IMR-90 (cell line): ENCODE measurements at regions not wholly inside any gene's neighbourhood (a gene's known extent, or its start where the extent isn't known, plus 50 kb on each side); places are given as distances from the start of the nearest gene placed in this dataset.

Experiments
- ATAC-seq: fragments of 200-7000 bp; cut with Tn5 transposase; 2 replicates; pipeline ENCODE4 v1.9.1; 2020; ENCODE audit warnings: low read depth, mild to moderate bottlenecking, moderate library complexity
- BruUV-seq: library from RNA; stranded (reverse); fragments of 400-500 nt; replicated peaks from 2 replicates; lab custom pipeline; 2021; lab: Mats Ljungman, UMichigan
- CTCF ChIA-PET: fragments of 300-600 bp; formaldehyde crosslinking; extraction: SDS; loops from one replicate; lab custom pipeline; 2021; ENCODE audit warnings: antibody characterized with exemption; lab: Yijun Ruan, JAX
- POLR2A ChIA-PET: fragments of 300-600 bp; sonication (Branson Sonifier 250); formaldehyde crosslinking; loops from one replicate; lab custom pipeline; 2022; ENCODE audit warnings: antibody characterized with exemption; ENCODE audit not compliant: unreplicated experiment; lab: Charles Lee
- DNase-seq: peaks from one replicate; pipeline ENCODE4 v3.0.0; 2013
- H2AFZ ChIP-seq: replicated peaks from 2 replicates; pipeline ENCODE3; 2013; ENCODE audit warnings: low read length, mild to moderate bottlenecking; ENCODE audit not compliant: poor library complexity
- H2AK5ac ChIP-seq: 2 replicates; pipeline ENCODE4 v1.6.1; 2013; ENCODE audit warnings: low read depth, low read length, inconsistent platforms
- H2AK9ac ChIP-seq: replicated peaks from 2 replicates; pipeline ENCODE3; 2013; ENCODE audit warnings: mild to moderate bottlenecking, low read depth, low read length, moderate library complexity; ENCODE audit not compliant: poor library complexity
- H2BK120ac ChIP-seq: 2 replicates; pipeline ENCODE4 v1.6.1; 2013; ENCODE audit warnings: low read depth, low read length, inconsistent platforms
- H2BK15ac ChIP-seq: 3 replicates; pipeline ENCODE4 v1.6.1; 2013; ENCODE audit warnings: low read depth, low read length, inconsistent platforms
- H2BK20ac ChIP-seq: 2 replicates; pipeline ENCODE4 v1.6.1; 2013; ENCODE audit warnings: low read depth, mild to moderate bottlenecking, inconsistent platforms, low read length, moderate library complexity
- H2BK5ac ChIP-seq: 2 replicates; pipeline ENCODE4 v1.6.1; 2013; ENCODE audit warnings: mild to moderate bottlenecking, low read depth, low read length, inconsistent platforms; ENCODE audit not compliant: poor library complexity, severe bottlenecking
- H3K14ac ChIP-seq: replicated peaks from 2 replicates; pipeline ENCODE4 v1.6.1; 2013; ENCODE audit warnings: low read depth, low read length, inconsistent platforms
- H3K18ac ChIP-seq: 2 replicates; pipeline ENCODE4 v1.6.1; 2013; ENCODE audit warnings: low read depth, low read length, control low read depth
- H3K23ac ChIP-seq: 2 replicates; pipeline ENCODE4 v1.6.1; 2013; ENCODE audit warnings: low read depth, low read length, inconsistent platforms
- H3K27ac ChIP-seq: 2 replicates; pipeline ENCODE4 v1.5.1; 2013; ENCODE audit warnings: mild to moderate bottlenecking, control low read depth, low read length; ENCODE audit not compliant: insufficient read depth
- H3K27me3 ChIP-seq: 2 replicates; pipeline ENCODE4 v1.6.1; 2013; ENCODE audit warnings: low read length; ENCODE audit not compliant: control insufficient read depth, insufficient read depth
- H3K36me3 ChIP-seq: 2 replicates; pipeline ENCODE4 v1.6.1; 2013; ENCODE audit warnings: low read length, mixed read lengths; ENCODE audit not compliant: control insufficient read depth, insufficient read depth
- H3K4ac ChIP-seq: 2 replicates; pipeline ENCODE4 v1.6.1; 2013; ENCODE audit warnings: low read depth, low read length, inconsistent platforms
- H3K4me1 ChIP-seq: 2 replicates; pipeline ENCODE4 v1.6.1; 2013; ENCODE audit warnings: low read length, mixed read lengths; ENCODE audit not compliant: control insufficient read depth, insufficient read depth
- H3K4me2 ChIP-seq: 2 replicates; pipeline ENCODE4 v1.6.1; 2013; ENCODE audit warnings: low read depth, mild to moderate bottlenecking, control low read depth, low read length, moderate library complexity
- H3K4me3 ChIP-seq: 2 replicates; pipeline ENCODE4 v1.5.1; 2013; ENCODE audit warnings: low read depth, mild to moderate bottlenecking, control low read depth, low read length, moderate library complexity; ENCODE audit not compliant: insufficient read depth
- H3K56ac ChIP-seq: 2 replicates; pipeline ENCODE4 v1.6.1; 2013; ENCODE audit warnings: low read length, inconsistent platforms; ENCODE audit not compliant: insufficient read depth; ENCODE audit errors: extremely low read depth
- H3K79me1 ChIP-seq, 2 experiments: 2 replicates each; pipeline ENCODE4 v1.6.1; 2013; ENCODE audit warnings: low read length in 2 of 2, inconsistent platforms in 1 of 2, low read depth in 1 of 2
- H3K9ac ChIP-seq: 2 replicates; pipeline ENCODE4 v1.6.1; 2013; ENCODE audit warnings: low read depth, low read length, control low read depth
- H3K9me1 ChIP-seq: 2 replicates; pipeline ENCODE4 v1.6.1; 2013; ENCODE audit warnings: low read length, inconsistent platforms; ENCODE audit not compliant: insufficient read depth
- H3K9me3 ChIP-seq: 2 replicates; pipeline ENCODE4 v1.6.1; 2013; ENCODE audit warnings: low read length; ENCODE audit not compliant: control insufficient read depth, insufficient read depth
- H4K20me1 ChIP-seq: 2 replicates; pipeline ENCODE4 v1.6.1; 2013; ENCODE audit warnings: low read length, inconsistent platforms; ENCODE audit not compliant: insufficient read depth
- H4K5ac ChIP-seq: 2 replicates; pipeline ENCODE4 v1.6.1; 2013; ENCODE audit warnings: mild to moderate bottlenecking, low read depth, low read length, control low read depth
- H4K8ac ChIP-seq, 2 experiments: 2 replicates each; pipeline ENCODE4 v1.6.1; 2013; ENCODE audit warnings: low read depth in 2 of 2, low read length in 2 of 2, control low read depth in 1 of 2, inconsistent platforms in 1 of 2
- H4K91ac ChIP-seq: 2 replicates; pipeline ENCODE4 v1.6.1; 2013; ENCODE audit warnings: low read depth, low read length, inconsistent platforms; ENCODE audit not compliant: insufficient read depth
- CEBPB ChIP-seq: IDR thresholded peaks from 2 replicates; pipeline ENCODE4 v1.6.1; 2012; ENCODE audit warnings: low read depth, low read length, improper control_type of control experiment
- FOS ChIP-seq: fragments of 150-350 bp; IDR thresholded peaks from 2 replicates; pipeline ENCODE4 v1.6.1; 2016; ENCODE audit warnings: low read depth, low read length
- NFE2L2 ChIP-seq: fragments of 150-350 bp; IDR thresholded peaks from 2 replicates; pipeline ENCODE4 v1.6.1; 2016; ENCODE audit warnings: low read depth, mild to moderate bottlenecking, low read length
- POLR2A ChIP-seq: IDR thresholded peaks from 2 replicates; pipeline ENCODE4 v1.6.1; 2012; ENCODE audit warnings: mild to moderate bottlenecking, low read depth, low read length
- WGBS, 2 experiments: methylation state at CpG; one replicate each; pipeline versions ENCODE4 v1.1.5 to v1.1.7; 2013; ENCODE audit warnings: missing lambda C conversion rate in 2 of 2; ENCODE audit not compliant: insufficient read length in 1 of 2; ENCODE audit errors: extremely low coverage in 2 of 2; 5-methylcytosine and 5-hydroxymethylcytosine counted together
- dilution Hi-C: fragments of 300-500 bp; cut with HindIII; formaldehyde crosslinking; loops from one replicate; pipeline ENCODE4 v1.14.3; 2018; ENCODE audit warnings: low sequenced_read_pairs; ENCODE audit not compliant: unreplicated experiment
- in situ Hi-C: fragments of 300-500 bp; cut with MboI; formaldehyde crosslinking; loops from 3 replicates; pipeline ENCODE4 v1.14.3; 2019; ENCODE audit warnings: low sequenced_read_pairs, inconsistent platforms, mixed read lengths
- intact Hi-C: fragments of 100-400 bp; cut with micrococcal nuclease; formaldehyde crosslinking; loops from 2 replicates; pipeline ENCODE4 v1.10.0; 2022

GRCh38 chr12:70052931-70053497, 190.2 kb upstream of the CNOT2 start:
- Histone ChIP-seq H4K5ac (no peak overlapping the region), H3K14ac (no peak overlapping the region), H3K4ac (no peak overlapping the region), H2BK120ac (no peak overlapping the region), H3K4me1 (no peaks in the 10 kb centered on the region), H3K4me3 (no peak overlapping the region), H3K79me1 (no peaks in the 10 kb centered on the region), H3K27me3 (no peaks in the 10 kb centered on the region), H2AK5ac (no peak overlapping the region), H3K9me1 (no peaks in the 10 kb centered on the region), H3K9ac (no peak overlapping the region), H4K91ac (no peak overlapping the region), H2BK15ac (no peak overlapping the region), H4K20me1 (no peaks in the 10 kb centered on the region), H3K18ac (no peak overlapping the region), H2AK9ac (no peak overlapping the region), H3K36me3 (no peaks in the 10 kb centered on the region), H3K27ac (no peak overlapping the region), H2AFZ (no peak overlapping the region), H4K8ac (no peak overlapping the region), H2BK5ac (no peak overlapping the region), H3K4me2 (no peak overlapping the region), H3K9me3 (no peaks in the 10 kb centered on the region), H3K56ac (no peak overlapping the region), H3K23ac (no peak overlapping the region), H2BK20ac (no peak overlapping the region)
- POLR2A ChIA-PET = no interaction called here
- in situ Hi-C loops = no loop called here
- CTCF ChIA-PET = no interaction called here
- TF ChIP-seq POLR2A (no peak), CEBPB (peak; percentile 95), NFE2L2 (peak; percentile 69), FOS (peak; percentile 63; the same call in 1 of the 2 replicates)
- dilution Hi-C loops = no loop called here
- DNase-seq (peak; percentile 67), ATAC-seq (peak; percentile 49)
- 42% methylated on average over 2 of the region's 4 CpGs; no CpG with 5 or more reads in 1 of the 2 experiments for WGBS, 2 experiments
- intact Hi-C loops = no loop called here
- no TSS peak for BruUV-seq
